ENCODE measurements at regions not wholly inside any gene's neighbourhood (a gene's known extent, or its start where the extent isn't known, plus 50 kb on each side); places are given as distances from the start of the nearest gene placed in this dataset.
"Not testable (repeated sequence)": the region's sequence is repeated elsewhere in the genome, so short reads cannot be mapped to it uniquely, and the experiment has no call there.

DNA sequence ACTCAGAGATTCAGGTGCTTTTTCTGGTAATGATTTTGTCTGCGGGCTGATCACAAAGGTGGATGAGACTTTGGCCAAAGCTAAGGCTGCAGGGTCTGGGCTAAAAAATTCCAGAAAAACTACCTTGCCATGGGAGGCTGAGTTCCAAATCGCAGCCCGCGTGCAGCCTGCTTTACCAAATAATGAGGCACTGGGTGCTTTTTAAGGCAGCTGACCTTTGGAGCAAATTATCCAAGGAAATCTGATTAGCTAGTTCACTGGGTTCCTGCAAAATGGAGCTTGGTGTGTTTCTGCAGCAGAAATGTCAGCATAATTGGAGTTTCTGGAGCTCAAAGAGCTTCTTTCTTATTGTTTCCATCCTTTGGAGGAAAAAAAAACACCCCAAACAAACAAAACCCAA is 156.6 kb downstream of the NPIPA7 start:
- not testable (repeated sequence) for TF ChIP-seq CTCF, POLR2A (IDR thresholded peaks at IDR 0.05)

Measured in body of pancreas (tissue), 4 donors.